Kidney tubule cell (primary cell): ENCODE measurements at regions not wholly inside any gene's neighbourhood (a gene's known extent, or its start where the extent isn't known, plus 50 kb on each side); places are given as distances from the start of the nearest gene placed in this dataset.

Experiments
- DNase-seq: peaks from one replicate; pipeline ENCODE4 v3.0.0-alpha.2; 2018; ENCODE audit warnings: low spot score

DNA sequence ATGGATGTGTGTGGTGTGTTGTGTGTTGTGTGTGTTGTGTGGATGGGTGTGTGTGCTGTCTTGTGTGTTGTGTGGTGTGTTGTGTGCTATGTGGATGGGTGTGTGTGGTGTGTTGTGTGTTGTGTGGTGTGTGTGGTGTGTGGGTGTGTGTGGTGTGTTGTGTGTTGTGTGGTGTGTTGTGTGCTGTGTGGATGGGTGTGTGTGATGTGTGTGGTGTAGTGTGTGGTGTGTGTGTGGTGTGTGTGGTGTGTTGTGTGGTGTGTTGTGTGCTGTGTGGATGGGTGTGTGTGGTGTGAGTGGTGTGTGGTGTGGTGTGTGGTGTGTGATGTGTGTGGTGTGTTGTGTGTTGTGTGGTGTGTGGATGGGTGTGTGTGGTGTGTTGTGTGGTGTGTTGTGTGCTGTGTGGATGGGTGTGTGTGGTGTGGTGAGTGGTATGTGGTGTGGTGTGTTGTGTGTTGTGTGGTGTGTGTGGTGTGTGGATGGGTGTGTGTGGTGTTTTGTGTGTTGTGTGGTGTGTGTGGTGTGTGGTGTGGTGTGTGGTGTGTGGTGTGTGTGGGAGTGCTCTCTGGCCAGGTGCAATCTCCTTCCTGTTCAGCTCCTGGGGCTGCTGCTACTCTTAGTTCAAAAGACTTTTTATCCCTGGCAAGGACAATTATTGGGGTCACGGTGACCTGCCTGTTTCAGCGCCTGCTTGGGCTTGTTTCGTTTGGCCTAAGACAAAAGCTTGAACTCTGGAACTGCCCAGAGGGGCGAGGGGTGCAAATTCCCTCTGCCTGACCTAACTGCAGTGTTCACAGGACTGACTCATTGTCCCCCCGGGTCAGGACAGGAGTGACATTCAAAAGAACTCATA is 101.1 kb downstream of the UBIAD1 start:
- DNase-seq: no peak

DNA sequence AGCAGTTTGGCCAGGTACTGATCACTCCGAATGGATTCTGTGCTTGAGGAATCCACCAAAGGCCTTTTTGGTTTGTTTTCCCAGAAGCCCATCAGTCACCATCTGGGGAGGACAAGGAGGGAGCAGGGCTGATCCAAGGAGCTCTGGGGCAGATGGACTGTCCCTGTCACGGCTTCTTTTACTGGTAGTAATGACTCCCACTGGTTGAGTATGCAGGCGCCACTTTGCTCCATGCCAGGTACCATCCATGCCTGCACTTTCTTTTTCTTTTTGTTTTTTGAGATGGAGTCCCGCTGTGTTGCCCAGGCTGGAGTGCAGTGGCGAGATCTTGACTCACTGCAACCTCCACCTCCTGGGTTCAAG is 101.7 kb downstream of the UBIAD1 start:
- no peak for DNase-seq

DNA sequence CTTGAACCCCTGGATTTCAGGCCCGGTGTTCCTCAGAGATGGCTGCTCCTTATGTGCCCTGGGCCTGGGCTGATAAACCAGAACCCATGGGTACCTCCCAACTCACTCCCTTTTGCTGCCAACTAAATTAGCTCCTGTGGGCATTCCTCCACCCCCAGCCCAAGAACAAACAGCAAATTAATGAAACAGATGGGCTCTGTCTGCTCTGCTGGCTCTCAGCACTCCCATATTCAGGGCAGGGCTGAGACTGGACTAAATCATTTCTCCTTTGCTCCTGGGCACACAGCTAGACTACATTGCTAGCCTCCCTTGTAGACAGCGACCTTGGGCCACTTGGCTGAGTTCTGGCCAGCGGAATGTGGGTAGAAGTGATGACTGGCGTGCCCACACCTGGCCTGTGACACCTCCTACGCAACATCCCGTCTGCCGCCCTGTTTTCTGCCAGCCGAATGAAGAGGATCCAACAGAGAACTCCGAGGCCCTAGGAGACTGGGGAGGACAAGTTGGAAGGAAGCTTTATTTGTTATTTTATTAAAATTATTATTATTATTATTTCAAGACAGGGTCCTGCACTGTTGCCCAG is 101.9 kb upstream of the DISP3 start:
- no peak for DNase-seq

DNA sequence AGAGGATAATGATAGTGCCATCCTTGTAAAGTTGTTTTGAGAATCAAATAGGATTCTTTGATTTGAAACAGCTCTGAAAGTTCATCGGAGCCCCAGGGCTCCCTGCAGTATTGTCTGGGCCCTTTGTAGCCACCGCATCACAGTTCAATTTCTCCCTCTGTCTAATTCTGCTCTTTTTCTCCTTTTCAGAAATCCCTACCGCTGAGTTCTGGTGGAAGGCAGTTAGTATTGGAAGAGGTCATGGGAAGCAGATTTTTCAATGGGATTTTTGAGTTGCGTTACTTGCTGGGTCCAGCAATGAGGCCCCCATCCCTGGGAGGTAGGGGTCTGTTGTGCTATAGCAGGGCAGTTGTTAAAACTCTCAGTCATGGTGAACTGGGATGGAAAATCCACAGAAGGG is 101.0 kb upstream of the DISP3 start:
- DNase-seq: no peak

DNA sequence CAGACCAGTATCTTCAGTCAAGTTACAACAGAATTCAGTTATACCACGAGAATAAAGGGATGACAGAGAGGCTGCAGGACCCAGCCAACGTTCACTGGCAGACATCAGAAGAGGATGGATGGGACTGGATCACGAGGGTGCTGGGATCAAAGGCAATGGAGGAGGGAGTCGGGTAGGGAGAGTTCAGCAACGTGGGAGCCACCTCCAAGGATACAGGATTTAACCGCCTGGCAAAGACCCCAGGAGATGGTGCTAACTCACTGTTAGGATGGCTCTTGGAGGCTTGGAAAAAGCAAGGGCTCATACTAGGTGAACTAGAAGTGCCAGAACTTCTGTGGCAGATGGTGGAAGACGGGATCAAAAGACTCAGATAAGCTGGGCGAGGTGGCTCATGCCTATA is 99.1 kb upstream of the DISP3 start:
- DNase-seq: no peak

DNA sequence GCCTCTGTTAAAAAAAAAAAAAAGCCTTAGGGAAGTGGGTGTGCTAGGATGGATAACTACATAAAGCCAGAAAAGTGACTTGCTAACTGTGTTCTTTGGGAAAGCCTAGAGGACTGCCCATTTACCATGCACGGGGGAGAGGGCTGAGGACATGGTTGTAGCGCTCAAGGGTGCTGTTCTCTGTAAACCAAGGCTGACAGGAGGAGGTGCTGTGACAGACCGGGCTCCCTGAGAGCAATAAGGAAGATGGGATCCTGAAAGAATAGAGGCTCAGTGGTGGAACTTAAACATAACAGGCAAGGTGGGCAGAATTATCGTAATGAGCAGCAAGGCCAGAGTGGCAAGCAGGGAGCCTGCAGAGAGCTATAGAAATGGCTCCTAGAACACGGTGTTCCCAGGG is 98.5 kb upstream of the DISP3 start:
- DNase-seq: no peak

DNA sequence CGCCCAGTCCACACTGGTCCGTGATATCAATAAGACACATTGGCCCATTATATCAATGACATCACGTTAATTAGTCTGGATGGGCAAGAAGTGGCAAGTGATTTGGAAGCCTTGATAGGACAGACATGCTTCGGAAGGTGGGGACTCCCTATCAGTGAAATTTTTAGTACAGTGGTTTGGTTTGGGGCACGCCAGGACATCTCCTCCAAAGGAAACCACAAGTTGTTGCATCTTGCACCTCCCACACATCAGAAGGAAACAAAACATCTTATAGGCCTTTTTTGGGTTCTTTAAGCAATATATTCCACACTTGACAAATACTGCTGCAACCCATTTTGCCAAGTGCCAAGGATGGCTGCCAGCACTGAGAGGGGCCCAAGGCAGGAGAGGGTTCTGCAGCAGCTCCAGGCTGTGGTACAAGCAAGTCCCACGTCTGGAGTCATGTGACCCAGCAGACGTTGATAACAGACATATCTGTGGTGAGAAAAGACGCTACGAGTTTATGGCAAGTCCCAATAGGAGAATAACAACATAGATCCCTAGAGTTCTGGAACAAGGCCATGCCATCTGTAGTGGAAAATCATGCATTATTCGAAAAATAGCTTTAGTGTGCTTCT is 95.3 kb upstream of the DISP3 start:
- no peak for DNase-seq

DNA sequence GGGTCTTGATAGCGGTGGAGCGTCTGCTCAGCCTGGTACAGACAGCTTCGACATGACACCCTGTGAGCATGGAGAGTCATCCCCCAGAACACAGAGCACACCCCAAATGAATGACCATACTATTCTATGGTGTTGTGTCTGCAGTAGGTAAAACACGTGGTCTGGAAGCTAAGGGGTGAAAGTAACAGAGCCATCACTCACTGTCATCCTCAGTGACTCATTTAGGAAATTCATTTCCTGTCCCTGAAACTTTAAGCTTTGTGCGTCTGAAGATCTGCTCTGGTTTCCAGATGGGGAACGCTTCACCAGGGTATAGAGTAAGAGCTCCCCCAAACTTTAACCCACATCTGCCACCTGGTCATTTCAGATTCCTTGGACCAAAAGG is 94.8 kb upstream of the DISP3 start:
- DNase-seq: peak; percentile 55

DNA sequence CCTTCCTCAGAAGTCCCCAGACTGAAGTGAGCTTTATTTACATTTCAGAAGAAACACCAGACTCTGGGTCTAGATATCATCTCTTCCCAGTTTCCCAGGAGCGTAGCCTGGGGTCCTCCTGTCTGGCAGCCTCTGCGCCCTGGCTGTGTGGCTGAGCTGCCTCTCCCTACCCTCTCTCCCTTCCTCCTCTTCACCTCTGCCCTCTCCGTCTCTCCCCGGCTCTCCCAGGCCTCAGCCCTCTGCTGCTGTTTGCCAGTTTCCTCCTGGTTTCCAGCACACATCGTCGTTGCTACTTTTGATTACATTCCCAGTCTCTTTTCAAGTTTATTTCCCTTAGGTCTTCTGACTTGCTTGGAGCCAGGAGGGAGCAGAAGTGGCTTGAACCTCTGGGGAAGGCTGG is 91.1 kb upstream of the DISP3 start:
- no peak for DNase-seq

DNA sequence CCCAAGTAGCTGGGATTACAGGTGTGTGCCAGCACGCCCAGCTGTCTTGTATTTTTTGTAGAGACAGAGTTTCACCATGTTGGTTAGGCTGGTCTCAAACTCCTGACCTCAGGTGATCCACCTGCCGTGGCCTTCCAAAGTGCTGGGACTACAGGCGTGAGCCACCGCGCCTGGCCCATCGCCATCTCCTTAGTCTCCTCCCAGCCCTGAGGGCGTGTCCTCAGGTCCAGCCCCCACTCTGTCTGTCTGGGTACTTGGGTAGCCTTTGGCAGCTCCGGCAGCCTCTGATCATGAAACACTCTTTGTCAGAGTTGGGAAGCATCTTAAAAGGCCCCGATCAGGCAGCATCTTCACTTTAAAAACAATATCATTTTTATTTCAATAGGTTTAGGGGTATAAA is 90.3 kb upstream of the DISP3 start:
- no peak for DNase-seq

DNA sequence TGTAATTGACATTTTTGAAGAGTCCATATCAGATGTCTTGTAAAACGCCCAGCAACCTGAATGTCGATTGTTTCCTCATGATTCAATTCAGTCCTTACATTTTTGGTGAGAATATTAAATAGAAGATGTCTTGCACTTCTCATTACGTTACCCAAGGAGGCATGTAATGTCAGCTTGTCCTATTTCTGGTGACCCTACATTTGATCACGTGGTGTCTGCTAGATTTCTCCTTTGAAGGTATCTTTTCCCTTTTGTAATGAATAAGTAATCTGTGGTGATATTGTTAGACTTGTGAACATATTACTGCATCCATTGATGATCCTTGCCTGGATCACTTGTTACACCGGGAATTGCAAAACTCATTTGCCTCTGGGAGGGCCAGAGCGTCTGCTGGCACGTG is 87.6 kb upstream of the DISP3 start:
- no peak for DNase-seq

DNA sequence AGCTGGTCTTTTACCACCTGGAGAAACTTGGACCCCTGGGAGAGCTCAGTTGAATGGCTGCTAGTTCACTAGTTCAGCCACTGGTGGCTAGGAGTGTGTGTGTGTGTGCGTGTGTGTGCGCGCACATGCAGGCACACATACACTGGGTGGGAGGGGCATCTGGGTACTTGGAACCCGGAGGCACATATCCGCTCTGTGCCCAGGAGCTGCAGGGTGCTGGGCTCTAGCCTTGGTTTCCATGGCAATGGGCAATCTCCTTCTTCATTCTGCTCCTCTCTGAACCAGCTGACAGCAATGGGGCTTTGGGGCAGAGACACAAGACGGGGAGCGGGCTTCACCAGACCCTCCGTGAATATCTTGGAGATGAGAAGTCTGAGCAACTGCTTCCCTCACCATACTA is 87.1 kb upstream of the DISP3 start:
- no peak for DNase-seq

DNA sequence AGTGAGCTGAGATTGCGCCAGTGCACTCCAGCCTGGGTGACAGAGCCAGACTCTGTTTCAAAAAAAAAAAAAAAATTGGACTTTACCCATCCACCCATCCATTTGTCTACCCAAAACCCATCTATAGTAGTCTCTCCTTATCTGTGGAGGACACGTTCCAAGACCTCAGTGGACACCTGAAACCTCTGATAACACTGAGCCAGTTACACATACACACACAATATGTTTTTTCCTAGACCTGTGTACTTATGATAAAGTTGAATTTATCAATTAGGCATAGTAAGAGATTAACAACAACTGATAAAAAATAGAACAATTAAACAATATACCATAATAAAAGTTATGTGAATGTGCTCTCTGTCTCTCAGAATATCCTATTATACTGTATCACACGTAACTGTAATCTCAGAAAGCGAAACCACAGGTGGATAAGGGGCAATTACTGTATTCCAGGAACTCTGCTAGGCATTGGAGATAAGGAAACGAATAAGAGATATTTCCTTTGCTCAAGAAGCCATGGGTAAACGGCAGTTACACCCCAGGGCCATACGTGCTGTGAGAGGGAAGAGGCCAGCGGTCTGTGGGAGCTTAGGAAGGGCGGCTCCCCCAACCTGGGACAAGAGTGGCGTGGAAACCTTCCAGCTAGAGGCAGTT is 84.2 kb upstream of the DISP3 start:
- DNase-seq: no peak

DNA sequence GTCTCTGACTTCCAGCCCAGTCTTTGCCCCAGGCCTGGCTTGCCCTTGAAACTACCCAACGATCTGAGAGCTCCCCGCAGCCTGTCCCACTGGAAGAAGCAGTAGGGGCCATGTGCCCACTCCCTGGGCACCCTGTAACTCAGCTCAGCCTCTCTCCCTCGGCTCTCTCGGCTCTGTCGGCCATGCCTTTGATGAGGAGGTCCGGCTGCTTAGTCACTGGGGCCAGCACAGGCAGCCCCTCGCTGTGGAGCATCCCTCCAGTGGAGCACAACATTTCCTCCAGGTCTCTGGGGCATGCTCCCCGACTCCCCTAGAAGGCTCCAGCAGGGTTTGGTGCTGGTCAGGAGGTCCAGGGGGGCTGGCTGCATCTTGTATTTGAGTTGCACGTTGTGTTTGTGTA is 83.3 kb upstream of the DISP3 start:
- no peak for DNase-seq

DNA sequence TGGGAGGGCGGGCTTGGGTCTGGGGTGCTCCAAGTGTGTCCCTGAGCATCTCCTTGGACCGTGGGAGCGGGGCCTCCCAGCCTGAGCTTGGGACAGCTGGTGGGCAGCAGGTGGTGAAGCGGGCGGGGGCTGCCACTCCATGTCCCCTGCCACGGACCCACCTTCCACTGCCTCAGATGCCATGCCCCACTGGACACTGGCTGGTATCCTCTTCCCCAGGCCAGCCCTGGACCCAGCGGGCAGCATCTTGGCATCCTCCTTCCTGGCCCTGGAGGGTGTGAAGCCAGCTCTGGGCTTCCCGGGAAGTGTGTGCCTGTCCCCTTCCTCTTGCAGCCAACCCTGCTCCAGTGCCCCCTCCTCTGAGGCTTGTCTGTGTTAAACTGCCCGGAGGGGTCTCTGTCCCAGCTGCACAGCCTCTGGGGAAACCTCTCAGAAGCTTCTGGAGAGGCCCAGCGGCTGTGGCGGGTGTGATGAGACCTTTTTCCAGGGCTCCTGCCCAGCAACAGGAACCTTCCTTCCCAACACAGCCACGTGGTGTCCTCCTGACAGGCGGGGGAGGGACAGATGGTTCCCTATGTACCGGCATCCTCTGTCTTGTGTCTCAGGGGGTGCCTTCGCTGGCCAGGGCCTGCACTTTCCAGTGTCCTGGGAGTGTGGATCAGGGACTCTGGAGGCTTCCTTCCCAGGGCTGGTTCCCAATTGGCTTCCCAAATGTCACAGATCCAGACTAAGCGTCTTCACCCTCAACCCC is 81.6 kb upstream of the DISP3 start:
- DNase-seq: no peak

DNA sequence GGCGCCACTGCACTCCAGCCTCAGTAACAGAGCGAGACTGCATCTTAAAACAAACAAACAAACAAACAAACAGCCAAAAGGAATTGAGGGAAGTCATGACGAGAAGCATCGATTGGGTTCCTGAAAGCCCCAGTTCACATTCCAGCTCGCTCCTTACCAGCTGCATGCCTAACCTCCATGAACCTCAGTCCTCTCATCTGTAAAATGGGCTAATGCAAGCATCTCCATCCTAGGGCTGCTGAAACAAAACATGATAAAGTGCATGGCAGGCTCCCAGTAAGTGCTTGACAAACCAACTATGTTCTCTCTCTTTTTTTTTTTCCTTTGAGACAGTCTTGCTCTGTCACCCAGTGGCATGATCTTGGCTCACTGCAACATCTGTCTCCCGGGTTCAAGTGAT is 79.7 kb upstream of the DISP3 start:
- DNase-seq: no peak

DNA sequence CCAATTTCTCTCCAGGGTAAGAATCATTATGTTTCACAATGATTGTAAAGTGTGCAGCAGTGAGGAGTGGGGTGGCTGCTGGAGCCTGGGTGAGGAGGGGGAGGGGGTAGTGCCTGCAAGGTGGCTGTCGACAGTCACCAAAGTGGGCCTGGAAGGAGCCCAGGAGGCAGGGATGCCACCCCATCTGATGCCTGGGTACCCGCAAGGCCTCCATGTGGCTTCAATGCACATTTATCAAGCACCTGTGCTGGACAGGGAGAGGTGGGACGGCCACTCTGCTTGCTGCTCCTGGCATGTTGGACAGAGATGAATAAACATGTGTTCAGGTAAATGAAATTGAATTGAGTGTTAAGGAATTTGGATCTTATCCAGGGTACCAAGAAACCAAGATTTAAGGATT is 78.8 kb upstream of the DISP3 start:
- no peak for DNase-seq

DNA sequence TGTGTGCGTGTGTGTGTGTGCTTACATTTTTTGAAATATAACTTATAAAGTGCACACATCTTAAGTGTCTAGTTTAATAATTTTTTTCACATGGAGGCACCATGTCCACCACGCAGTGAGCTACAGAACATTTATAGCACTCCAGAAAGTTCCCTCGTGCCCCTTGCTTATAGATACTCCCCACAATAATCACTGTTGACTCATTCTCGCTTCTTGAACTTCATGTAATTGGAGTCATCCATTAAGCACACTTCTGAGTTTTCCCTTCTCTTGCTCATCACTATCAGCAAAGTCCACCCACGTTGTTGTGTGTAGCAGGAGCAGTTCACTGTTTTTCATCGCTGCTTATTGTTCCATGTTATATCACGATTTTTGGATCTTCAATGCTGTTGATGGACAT is 78.4 kb upstream of the DISP3 start:
- DNase-seq: no peak

DNA sequence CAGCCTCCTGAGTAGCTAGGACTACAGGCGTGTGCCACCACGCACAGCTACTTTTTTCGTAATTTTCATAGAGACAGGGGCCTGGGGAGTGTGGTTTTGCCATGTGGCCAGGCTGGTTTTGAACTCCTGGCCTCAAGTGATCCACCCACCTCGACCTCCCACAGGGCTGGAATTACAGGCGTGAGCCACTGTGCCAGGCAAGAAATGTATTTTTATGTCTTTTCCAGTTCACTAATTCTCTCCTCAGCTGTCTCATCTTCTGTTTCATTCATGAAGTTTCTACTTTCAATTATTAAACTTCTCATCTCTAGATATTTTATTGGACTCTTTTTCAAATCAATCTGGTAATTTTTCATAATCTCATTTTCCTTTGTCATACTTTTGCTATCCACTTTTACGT is 72.1 kb upstream of the DISP3 start:
- no peak for DNase-seq

DNA sequence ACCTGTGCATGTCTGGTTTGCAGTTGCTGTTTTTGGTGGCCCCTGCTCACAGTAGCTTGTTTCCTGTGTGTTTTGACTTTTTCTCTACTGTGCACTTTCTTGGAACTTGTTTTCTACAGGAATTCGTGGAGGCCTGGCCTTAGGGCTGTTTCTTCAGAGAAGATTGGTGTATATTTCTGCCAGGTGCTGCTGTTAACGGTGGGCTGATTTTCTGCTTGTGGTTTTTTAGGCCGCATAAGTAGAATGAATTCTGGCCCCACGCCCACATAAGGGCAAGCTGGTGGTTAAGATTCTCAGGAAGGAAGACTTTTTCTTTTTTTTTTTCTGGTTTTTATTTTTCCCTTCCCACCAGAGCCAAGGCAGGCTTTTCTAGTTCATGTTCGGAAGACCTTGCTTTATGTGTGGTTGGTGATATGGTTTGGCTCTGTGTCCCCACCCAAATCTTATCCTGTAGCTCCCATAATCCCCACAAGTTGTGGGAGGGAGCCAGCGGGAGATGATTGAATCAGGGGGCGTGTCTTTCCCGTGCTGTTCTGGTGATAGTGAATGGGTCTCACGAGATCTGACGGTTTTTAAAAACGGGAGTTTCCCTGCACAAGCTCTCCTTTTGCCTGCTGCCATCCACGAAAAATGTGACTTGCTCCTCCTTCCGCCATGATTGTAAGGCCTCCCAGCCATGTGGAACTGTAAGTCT is 71.5 kb upstream of the DISP3 start:
- DNase-seq: no peak

DNA sequence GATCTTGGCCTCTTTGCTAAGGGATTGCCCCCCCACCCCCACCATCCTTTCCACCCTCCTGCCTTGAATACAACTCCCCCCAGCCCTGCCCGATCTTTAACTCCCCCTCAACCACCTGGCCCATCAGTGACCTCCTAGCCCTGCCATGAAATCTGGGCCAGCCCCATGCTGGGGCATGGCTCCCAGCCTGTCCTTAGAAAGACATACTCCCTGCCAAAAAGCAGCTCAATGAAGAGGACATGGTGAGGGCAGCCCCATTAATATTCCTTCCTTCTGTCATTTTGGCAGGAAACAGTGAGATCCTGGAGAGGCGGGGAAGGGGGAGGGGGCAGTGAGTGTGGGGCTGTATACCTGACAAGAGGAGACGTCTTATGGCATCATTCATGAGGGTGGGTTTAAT is 66.8 kb upstream of the DISP3 start:
- DNase-seq: no peak

DNA sequence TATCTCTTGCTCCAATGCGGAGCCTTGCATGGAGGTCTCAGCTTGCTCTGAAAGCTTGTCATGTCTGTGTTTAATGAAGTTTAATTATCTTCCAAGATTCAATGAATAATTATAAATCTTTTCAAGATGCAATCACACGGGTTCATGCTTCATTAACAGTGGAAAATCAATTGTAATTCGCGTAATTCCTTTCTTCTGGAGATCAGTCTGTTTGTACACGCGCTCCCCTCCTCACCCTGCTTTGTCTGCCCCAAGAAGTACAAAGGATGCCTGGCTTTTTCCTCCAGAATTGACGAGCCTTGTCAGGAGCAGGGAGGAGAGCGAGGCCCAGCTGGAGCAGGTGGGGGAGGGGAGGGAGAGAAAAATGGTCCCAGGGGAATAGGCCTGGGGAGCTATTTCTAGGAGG is 65.0 kb upstream of the DISP3 start:
- DNase-seq: no peak
